HG02938 (cell line): ENCODE measurements at regions not wholly inside any gene's neighbourhood (a gene's known extent, or its start where the extent isn't known, plus 50 kb on each side); places are given as distances from the start of the nearest gene placed in this dataset.
"Not testable (repeated sequence)": the region's sequence is repeated elsewhere in the genome, so short reads cannot be mapped to it uniquely, and the experiment has no call there.

Experiments used
- ATAC-seq: cut with Tn5 transposase; IDR thresholded peaks from one replicate; pipeline ENCODE4 v1.9.1; 2021; ENCODE audit warnings: mild to moderate bottlenecking, moderate library complexity; ENCODE audit not compliant: unreplicated experiment

DNA sequence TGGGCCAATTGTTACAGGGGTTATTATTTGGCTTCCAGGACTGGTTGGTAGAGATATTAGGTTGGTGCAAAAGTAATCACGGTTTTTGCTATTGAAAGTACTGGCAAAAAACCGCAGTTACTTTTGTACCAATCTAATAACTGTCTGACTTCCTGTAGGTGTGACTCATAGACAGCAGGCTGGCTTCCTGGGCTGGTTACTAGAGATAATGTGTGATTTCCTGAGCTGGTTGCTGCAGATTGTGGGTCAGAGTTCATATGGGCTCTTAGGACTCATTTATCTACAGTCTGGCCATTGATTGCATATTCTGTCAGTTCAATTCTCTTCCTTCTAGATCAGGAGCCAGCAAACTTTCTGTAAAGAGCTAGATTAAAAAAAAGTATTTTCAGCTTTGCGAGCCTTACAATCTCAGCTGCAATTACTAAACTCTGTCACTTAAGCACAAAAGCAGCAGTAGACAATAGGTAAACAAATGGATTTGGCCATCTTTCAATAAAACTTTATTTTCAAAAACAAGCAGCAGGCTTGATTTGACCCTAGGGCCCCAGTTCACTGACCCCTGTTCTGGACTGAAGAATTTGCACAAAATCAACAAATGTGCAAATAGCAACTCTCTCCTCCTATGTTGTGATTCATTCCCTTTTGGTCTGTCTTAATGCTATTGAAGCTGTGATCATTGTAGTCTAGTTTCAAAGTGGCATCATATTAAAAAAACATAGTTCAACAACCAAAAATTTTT lies 50.8 kb upstream of the BOD1L1 start:
- no peak for ATAC-seq

- ATAC-seq = no peak
These were observed 54.0 kb upstream of the BOD1L1 start for GRCh38 chr4:13681570-13681969.

DNA sequence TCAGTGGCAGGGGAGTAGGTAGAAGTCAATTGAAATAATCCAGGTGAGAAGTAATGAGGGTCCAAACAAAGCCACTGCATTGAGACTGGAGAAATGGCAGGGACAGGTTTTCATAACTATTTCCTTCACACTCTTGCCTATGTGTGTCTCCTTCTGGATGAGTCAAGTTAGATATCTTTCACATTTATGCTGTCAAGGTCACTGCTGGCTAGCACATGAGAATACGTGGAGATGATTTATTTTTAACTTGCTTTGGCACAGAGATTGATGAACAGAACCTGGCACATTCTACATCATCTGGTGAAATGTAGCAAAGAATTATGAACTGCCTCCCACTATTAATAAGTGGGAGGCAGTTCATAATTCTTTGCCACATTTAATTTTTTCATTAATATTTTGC lies 66.7 kb upstream of the BOD1L1 start:
- ATAC-seq = no peak

- no peak for ATAC-seq
These were observed 70.8 kb upstream of the BOD1L1 start for GRCh38 chr4:13698296-13698695.

DNA sequence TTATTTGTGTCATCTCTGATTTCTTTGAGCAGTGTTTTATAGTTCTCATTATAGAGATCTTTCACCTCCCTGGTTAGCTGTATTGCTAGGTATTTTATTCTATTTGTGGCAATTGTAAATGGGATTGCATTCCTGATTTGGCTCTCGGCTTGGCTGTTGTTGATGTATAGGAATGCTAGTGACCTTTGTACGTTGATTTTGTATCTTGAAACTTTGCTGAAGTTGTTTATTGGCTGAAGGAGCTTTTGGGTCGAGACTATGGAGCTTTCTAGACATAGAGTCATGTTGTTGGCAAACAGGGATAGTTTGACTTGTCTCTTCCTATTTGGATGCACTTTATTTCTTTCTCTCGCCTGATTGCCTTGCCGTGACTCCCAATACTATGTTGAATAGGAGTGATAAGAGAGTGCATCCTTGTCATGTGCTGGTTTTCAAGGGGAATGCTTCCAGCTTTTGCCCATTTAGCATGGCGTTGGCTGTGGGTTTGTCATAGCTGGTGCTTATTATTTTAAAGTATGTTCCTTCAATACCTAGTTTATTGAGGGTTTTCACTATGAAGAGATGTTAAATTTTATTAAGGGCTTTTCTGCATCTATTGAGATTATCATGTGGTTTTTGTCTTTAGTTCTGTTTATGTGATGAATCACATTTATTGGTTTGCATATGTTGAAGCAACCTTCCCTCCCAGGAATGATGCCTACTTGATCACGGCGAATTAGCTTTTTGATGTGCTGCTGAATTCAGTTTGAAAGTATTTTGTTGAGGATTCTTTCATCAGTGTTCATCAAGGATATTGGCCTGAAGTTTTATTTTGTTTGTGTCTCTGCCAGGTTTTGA lies 72.7 kb upstream of the BOD1L1 start:
- ATAC-seq = no peak

GRCh38 chr4:13700858-13701140 lies 73.3 kb upstream of the BOD1L1 start:
- ATAC-seq = not testable (repeated sequence)

DNA sequence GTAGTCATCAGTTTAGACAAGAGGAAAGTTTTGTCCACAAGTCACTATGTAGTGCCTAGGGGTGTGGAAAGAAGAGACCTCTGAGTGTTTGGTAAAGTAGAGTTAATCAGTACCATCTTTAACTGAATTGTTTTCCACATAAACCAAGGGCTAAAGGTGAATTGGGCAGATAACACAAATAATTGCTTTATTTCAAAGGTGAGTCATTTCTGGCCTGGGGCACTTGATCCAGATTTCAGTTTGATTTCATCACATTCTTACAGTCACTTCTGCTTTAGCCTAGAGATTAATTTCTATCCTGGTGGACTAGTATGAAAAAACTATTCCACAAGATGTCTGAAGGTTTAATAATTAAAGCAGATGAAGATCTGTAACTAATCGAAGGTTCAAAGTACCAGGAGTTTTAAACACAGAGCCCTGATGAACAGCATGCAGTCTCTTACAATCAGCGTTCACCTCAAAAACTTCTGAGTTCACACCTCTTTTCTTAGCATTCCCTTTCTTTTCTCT lies 74.5 kb upstream of the BOD1L1 start:
- ATAC-seq = no peak

GRCh38 chr4:13703096-13703495 lies 75.6 kb upstream of the BOD1L1 start:
- ATAC-seq = no peak

DNA sequence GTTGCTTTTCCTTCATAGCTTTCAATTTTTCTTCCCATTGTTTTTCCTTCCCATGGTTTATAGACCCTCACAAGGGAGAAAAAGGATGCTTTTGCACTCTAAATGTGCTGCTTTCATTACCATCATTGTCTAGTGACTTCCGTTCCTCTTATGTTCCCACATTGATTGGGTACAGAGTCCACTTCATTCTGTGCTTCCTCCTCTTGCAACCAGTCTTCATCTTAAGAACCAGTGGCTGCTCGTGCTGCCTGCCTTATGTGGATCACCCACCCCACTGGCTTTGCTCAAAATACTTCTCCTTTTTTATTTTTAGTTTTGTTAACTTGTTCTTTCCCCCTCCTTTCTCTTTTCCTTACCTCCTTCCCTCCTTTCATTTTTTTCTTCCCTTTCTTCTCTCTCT lies 76.5 kb upstream of the BOD1L1 start:
- no peak for ATAC-seq

GRCh38 chr4:13704761-13705160 lies 77.2 kb upstream of the BOD1L1 start:
- no peak for ATAC-seq

- no peak for ATAC-seq
These were observed 78.1 kb upstream of the BOD1L1 start for GRCh38 chr4:13705521-13706041.

GRCh38 chr4:13706120-13706519 lies 78.6 kb upstream of the BOD1L1 start:
- no peak for ATAC-seq

GRCh38 chr4:13706716-13707115 lies 79.2 kb upstream of the BOD1L1 start:
- ATAC-seq = no peak

- ATAC-seq = no peak
These were observed 82.8 kb upstream of the BOD1L1 start for GRCh38 chr4:13710246-13710885.

GRCh38 chr4:13711233-13711785 lies 83.8 kb upstream of the BOD1L1 start:
- no peak for ATAC-seq

GRCh38 chr4:13721894-13722293 lies 94.4 kb upstream of the BOD1L1 start:
- ATAC-seq = no peak

DNA sequence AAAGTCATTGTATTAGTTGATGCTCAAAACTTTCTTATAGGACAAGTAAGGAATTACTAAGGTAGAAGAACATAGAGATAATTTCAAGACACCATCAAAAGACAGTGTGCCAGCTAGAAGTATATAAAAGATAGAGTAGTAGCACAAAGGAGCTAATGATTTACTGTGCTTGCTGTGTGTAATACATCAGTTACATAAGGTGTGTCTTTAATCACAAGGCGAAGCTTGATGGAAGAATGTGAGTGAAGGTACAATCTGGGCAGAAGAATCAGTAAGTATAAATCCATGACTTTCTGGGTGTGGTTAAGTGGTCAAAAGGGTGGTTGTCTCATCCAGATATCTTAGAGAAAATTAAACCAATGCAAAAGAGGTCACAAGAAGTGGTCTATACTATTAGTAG lies 95.1 kb upstream of the BOD1L1 start:
- no peak for ATAC-seq

DNA sequence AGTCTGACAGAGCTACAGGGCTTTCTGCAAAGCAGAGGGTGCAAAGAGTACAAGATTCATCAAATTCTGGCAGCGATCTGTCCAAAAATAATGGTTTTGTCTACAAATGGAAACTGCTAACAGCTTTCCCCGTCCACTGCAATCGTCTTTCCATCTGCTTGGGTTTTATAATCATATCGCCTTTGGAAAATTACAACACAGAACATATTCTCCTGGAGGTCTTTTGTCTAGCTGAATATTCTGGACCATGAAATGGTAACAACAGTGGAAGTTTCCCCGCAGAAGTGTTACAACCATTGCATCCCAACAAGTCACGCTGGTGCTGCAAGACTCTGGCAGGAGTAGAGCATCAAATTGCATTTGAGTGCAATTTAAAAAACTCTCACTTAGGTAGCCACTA lies 101.2 kb upstream of the BOD1L1 start:
- no peak for ATAC-seq

GRCh38 chr4:13731019-13731418 lies 103.5 kb upstream of the BOD1L1 start:
- no peak for ATAC-seq

GRCh38 chr4:13733817-13734216 lies 106.3 kb upstream of the BOD1L1 start:
- ATAC-seq = no peak

DNA sequence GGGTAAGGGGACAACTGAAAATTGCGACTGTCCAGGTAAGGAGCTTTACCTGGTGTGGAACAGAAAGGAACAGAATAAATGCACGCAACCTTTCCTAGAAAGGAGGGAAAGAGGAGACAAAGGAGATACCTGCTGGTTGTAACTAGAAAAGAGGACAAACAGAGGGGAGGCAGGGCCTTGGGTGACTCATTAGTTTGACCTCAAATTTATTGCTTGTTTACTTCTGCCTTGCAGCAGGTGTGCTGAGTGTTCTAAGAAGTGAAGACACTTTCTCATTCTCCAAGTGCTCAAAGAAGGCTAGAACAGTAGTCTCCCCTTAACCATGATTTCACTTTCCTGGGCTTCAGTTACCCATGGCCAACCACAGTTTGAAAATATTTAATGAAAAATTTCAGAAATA lies 123.1 kb upstream of the BOD1L1 start:
- ATAC-seq = no peak
